GM12864 (cell line): ENCODE measurements at regions not wholly inside any gene's neighbourhood (a gene's known extent, or its start where the extent isn't known, plus 50 kb on each side); places are given as distances from the start of the nearest gene placed in this dataset.

Experiments
- DNase-seq: peaks from one replicate; pipeline ENCODE4 v3.0.0-alpha.2; 2011; ENCODE audit warnings: low read depth
- H3K4me3 ChIP-seq: 2 replicates; pipeline ENCODE4 v1.5.1; 2011; ENCODE audit warnings: mild to moderate bottlenecking, low read depth, low read length, control low read depth
- TF ChIP-seq, protein P1 (sequence below): IDR thresholded peaks from 2 replicates; pipeline ENCODE4 v1.5.1; 2011; ENCODE audit warnings: low read depth, mild to moderate bottlenecking, moderate library complexity, low read length, control low read depth, inconsistent platforms; ENCODE audit errors: missing control alignments

DNA sequence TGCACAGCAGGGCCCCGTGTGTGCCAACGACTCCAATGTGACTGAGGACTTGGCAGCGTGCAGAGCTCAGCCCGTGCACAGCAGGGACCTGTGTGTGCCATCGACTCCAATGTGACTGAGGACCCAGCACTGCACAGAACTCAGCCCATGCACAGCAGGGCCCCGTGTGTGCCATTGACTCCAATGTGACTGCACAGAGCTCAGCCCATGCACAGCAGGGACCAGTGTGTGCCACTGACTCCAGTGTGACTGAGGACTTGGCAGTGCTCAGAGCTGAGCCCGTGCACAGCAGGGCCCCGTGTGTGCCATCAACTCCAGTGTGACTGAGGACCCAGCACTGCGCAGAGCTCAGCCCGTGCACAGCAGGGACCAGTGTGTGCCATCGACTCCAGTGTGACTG, 347.8 kb upstream of the B3GAT1 start:
- TF ChIP-seq, protein P1, sequence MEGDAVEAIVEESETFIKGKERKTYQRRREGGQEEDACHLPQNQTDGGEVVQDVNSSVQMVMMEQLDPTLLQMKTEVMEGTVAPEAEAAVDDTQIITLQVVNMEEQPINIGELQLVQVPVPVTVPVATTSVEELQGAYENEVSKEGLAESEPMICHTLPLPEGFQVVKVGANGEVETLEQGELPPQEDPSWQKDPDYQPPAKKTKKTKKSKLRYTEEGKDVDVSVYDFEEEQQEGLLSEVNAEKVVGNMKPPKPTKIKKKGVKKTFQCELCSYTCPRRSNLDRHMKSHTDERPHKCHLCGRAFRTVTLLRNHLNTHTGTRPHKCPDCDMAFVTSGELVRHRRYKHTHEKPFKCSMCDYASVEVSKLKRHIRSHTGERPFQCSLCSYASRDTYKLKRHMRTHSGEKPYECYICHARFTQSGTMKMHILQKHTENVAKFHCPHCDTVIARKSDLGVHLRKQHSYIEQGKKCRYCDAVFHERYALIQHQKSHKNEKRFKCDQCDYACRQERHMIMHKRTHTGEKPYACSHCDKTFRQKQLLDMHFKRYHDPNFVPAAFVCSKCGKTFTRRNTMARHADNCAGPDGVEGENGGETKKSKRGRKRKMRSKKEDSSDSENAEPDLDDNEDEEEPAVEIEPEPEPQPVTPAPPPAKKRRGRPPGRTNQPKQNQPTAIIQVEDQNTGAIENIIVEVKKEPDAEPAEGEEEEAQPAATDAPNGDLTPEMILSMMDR = no peak
- H3K4me3 ChIP-seq = no peak overlapping the region
- DNase-seq = no peak

DNA sequence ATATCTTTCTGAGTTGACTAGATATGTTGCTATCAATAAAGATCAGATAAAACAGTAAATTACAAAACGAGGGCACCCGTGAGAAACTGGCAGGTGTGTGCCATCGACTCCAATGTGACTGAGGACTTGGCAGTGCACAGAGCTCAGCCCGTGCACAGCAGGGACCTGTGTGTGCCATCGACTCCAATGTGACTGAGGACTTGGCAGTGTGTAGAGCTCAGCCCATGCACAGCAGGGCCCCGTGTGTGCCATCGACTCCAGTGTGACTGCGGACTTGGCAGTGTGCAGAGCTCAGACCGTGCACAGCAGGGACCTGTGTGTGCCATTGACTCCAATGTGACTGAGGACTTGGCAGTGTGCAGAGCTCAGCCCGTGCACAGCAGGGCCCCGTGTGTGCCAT, 347.2 kb upstream of the B3GAT1 start:
- TF ChIP-seq, protein P1 = no peak
- DNase-seq = no peak
- no peak overlapping the region for H3K4me3 ChIP-seq

DNA sequence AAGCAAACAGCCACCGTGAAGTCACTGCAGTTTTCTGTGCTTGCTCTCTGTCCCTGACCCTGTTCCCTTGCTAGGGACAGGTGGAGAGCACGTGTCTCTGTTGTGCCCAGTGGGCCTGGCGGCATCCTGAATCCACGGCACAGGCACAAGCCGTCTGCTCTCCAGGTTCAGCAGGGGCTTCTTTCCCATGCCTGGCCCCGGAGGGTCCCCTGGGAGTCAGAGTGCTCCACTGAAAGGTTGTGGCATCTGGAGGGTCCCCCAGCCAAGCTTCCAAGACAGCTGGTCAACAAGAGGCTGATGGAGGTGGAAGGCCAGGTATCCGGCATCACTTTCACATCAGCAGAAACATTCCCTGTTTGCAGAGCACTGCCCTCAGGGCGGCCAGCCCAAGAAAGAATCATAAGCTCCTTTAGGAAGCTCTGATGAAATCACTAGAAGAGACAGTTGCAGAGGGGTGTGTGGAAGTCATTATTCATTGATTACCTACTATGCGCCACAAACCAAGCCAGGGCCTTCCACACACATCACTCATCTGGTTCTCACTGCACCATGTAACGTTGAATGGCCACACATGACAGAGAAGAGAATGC, 346.4 kb upstream of the B3GAT1 start:
- H3K4me3 ChIP-seq = no peak overlapping the region
- DNase-seq = no peak
- TF ChIP-seq, protein P1 = no peak

DNA sequence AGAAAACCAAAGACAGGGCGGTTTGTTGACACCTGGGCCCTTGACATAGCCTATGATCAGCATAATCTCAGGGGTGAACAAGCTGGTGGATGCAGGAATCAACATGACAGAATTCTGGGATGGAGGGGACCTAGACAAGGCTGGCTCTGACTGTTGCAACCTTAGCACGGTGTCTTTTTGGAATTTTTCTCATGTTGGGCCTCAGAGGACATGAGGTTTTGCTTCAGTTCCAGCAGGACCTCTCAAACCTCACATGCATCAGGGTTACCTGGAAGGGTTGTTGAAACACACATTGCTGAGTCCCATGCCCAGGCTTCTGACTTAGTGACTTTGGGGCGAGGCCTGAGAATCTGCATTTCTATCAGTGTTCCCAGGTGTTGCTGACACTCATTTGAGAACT, 345.6 kb upstream of the B3GAT1 start:
- no peak overlapping the region for H3K4me3 ChIP-seq
- DNase-seq = no peak
- TF ChIP-seq, protein P1 = no peak

DNA sequence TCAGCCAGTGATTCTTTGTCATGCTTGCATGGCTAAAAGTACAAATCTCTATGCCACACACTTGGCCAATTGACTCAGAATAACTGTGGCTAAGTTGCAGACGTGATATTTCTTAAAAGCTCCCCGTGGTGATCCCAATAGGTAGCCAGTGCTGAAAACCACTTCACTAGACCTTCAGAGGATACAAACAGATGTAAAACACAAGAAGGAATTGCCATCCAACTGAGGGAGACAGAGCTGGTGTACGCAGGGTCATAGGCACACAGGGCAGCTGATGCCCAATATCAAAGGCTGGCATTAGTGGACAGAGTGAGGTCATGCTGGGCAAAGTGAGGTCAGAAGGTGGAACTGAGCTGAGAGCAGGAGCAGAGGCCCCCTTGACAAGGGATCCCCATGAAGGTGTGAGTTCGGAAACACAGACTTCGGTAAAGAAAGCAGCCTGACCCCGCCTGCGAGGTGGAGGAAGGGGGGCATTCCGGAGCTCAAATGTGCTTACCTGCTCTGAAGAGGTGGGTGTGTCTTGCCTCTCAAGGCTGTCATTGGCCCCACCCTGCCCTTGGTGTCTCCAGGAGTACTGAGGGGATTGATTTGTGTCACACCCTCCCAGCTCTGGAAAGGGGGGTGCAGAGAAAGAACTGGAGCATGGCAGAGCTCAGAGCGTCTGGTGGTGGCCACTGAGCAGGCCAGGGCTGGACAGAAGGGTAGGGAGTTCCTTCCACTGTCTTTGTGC, 344.9 kb upstream of the B3GAT1 start:
- TF ChIP-seq, protein P1 = no peak

DNA sequence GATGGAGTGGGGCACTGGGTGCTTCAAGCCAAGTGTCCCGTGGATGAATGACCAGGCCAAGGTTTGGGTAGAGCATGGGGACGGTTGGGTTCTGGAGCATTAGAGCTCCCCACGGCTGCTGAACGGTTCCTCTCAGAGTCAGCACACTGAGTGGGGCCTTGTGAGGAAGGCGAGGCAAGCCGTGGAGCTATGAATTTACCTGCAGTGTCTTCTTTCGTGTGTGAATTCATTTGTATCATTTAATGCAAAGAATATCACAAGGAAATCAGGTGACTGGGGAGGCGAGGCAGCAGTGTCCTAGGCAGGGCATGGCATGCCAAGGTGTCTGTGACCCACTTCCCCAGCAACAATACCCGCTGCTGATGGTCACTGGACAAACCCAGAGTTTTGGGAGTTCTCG, 343.5 kb upstream of the B3GAT1 start:
- no peak for DNase-seq
- TF ChIP-seq, protein P1 = no peak
- no peak overlapping the region for H3K4me3 ChIP-seq

More for the DNA sequence above, 344.9 kb upstream of the B3GAT1 start:
- no peak for DNase-seq
- H3K4me3 ChIP-seq = no peak overlapping the region
